ENCODE measurements at regions not wholly inside any gene's neighbourhood (a gene's known extent, or its start where the extent isn't known, plus 50 kb on each side); places are given as distances from the start of the nearest gene placed in this dataset.

- Histone ChIP-seq H3K36me3 (no peaks in the 10 kb centered on the region), H3K27me3 (ENCODE audit: low read depth) (no peaks in the 10 kb centered on the region), H3K4me1 (no peaks in the 10 kb centered on the region), H3K27ac (no peak overlapping the region), H3K9me3 (no peaks in the 10 kb centered on the region), H3K4me3 (no peak overlapping the region)
- intact Hi-C loops (cut with DNase I): no loop called here
- no peak for DNase-seq
- TF ChIP-seq, protein P1, sequence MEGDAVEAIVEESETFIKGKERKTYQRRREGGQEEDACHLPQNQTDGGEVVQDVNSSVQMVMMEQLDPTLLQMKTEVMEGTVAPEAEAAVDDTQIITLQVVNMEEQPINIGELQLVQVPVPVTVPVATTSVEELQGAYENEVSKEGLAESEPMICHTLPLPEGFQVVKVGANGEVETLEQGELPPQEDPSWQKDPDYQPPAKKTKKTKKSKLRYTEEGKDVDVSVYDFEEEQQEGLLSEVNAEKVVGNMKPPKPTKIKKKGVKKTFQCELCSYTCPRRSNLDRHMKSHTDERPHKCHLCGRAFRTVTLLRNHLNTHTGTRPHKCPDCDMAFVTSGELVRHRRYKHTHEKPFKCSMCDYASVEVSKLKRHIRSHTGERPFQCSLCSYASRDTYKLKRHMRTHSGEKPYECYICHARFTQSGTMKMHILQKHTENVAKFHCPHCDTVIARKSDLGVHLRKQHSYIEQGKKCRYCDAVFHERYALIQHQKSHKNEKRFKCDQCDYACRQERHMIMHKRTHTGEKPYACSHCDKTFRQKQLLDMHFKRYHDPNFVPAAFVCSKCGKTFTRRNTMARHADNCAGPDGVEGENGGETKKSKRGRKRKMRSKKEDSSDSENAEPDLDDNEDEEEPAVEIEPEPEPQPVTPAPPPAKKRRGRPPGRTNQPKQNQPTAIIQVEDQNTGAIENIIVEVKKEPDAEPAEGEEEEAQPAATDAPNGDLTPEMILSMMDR (IDR thresholded peaks at IDR 0.05): no peak
- ATAC-seq: no peak
These were observed 235.6 kb upstream of the KLF6 start for GRCh38 chr10:4020631-4021030.

DNA sequence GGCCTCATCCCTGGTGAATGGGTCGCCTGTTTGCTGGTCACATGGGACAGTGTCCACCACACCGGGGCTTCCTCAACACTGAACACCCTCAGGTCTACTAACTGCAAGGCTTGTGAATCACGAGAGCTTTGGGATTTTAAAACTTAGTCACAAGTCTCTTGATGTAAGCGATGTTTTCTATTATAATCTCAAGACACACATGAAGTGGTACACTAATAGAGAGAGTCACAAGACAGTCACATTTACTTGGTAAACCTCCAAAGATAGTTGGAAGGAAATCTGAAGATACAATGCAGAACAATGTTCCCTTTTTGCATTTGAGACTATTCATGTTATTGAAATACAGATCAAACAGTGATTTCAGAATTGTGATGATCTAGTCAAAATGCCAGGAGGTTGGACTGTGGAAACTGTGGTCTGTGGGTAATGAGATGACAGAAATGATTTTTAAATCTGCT is 233.1 kb upstream of the KLF6 start:
- Histone ChIP-seq H3K4me1 (peaks cover 5% of the 10 kb centered on the region), H3K9me3 (no peaks in the 10 kb centered on the region), H3K27ac (no peak overlapping the region), H3K4me3 (no peak overlapping the region), H3K36me3 (no peaks in the 10 kb centered on the region), H3K27me3 (ENCODE audit: low read depth) (no peaks in the 10 kb centered on the region)
- no peak for ATAC-seq
- TF ChIP-seq, protein P1 (IDR thresholded peaks at IDR 0.05): no peak
- DNase-seq: no peak
- intact Hi-C loops (cut with DNase I): no loop called here

DNA sequence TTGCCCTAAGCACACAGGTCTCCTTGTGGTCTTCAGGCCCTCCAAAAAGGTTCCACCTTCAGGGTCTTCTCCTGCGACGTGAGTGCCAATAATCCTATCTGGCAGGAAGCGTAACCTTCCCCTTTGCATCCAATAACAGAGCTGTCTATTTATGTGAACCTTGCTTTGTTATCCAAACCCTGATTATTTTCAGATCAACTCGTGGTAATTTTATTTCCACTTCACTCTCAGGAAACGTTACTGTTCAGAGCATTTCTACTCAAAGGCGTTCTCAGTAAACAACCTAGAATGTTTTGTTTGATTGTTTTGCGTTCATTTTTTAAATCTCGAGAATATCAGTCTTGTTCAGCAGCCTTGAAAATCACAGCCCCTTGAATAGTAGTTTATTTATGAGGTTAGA is 232.3 kb upstream of the KLF6 start:
- Histone ChIP-seq H3K4me3 (no peak overlapping the region), H3K36me3 (no peaks in the 10 kb centered on the region), H3K27ac (no peak overlapping the region), H3K9me3 (no peaks in the 10 kb centered on the region), H3K4me1 (peaks cover 5% of the 10 kb centered on the region), H3K27me3 (ENCODE audit: low read depth) (no peaks in the 10 kb centered on the region)
- TF ChIP-seq, protein P1 (IDR thresholded peaks at IDR 0.05): no peak
- DNase-seq (no peak), ATAC-seq (no peak)
- intact Hi-C loops (cut with DNase I): no loop called here

DNA sequence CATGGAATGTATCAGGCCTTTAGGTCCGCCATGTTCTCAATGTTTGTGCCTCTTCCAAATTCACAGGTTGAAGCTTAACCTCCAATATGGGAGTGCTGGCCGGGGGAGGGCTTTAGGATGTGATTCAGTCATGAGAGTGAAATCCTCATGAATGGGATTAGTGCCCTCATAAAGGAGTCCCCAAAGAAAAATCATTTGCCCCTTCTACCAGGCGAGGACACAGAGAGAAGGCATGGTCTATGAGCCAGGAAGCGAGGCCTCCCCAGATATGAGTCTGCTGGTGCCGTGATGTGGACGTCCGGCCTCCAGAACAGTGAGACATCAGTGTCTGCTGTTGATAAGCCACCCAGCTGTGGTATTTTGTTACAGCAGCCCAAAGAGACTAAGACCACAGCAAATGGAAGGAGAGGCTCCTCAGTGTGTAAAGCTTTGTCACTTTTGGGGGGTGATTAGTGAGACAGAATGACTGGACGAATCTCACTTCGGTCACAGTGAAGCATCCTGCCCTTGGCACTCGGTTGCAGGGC is 231.3 kb upstream of the KLF6 start:
- ATAC-seq (no peak), DNase-seq (no peak)
- intact Hi-C loops (cut with DNase I): no loop called here
- H3K4me3 ChIP-seq: no peak overlapping the region
- H3K27me3 ChIP-seq (ENCODE audit: low read depth): no peaks in the 10 kb centered on the region
- TF ChIP-seq, protein P1 (IDR thresholded peaks at IDR 0.05): no peak
- no peaks in the 10 kb centered on the region for H3K9me3 ChIP-seq
- no peaks in the 10 kb centered on the region for H3K36me3 ChIP-seq
- no peak overlapping the region for H3K27ac ChIP-seq
- H3K4me1 ChIP-seq: peaks cover 5% of the 10 kb centered on the region

DNA sequence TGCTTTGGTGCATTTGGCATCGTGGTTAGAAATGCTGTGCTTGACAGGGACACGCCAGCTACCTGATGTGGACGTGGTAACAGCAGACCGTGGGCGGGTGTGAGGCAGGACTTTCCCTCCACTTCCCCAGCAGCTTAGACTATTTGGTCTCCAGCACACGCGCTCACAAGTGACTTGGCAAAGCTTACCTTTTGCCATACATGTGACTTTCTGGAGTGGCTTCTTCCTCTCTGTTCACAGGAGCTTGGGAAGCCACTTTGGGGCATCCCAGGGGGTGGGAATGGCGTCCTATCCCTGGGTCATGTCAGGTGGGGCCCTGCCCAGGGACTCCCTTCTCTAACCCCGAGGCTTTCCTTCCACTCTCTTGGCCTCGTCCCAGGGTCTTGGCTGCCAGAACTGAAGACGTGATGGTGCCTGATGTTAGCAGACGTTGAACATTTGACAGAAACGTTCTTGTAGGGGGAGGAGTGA is 228.7 kb upstream of the KLF6 start:
- intact Hi-C loops (cut with DNase I): no loop called here
- TF ChIP-seq, protein P1 (IDR thresholded peaks at IDR 0.05): no peak
- H3K27ac ChIP-seq: no peak overlapping the region

More for the DNA sequence above, 228.7 kb upstream of the KLF6 start:
- peak; percentile 36 to 81 for ATAC-seq
- no peaks in the 10 kb centered on the region for H3K9me3 ChIP-seq
- H3K4me1 ChIP-seq: peaks cover 5% of the 10 kb centered on the region
- DNase-seq: no peak
- H3K36me3 ChIP-seq: no peaks in the 10 kb centered on the region
- no peaks in the 10 kb centered on the region for H3K27me3 ChIP-seq (ENCODE audit: low read depth)
- H3K4me3 ChIP-seq: no peak overlapping the region

All from lower lobe of right lung (tissue), 2 donors.